ENCODE measurements at regions not wholly inside any gene's neighbourhood (a gene's known extent, or its start where the extent isn't known, plus 50 kb on each side); places are given as distances from the start of the nearest gene placed in this dataset.

GRCh38 chr4:31851946-31852345 lies 1131.8 kb downstream of the PCDH7 start:
- Histone ChIP-seq H3K27me3 (ENCODE audit: insufficient read depth, low read length) (no peaks in the 10 kb centered on the region), H3K9me3 (ENCODE audit: control insufficient read depth in 1 of 2, insufficient read depth in 1 of 2, low read depth in 1 of 2, low read length in 2 of 2) (no peaks in the 10 kb centered on the region), H3K36me3 (ENCODE audit: control insufficient read depth in 1 of 2, insufficient read depth in 2 of 2, low read length in 2 of 2) (no peaks in the 10 kb centered on the region), H3K27ac (ENCODE audit: low read depth, low read length) (no peak overlapping the region), H3K4me1 (ENCODE audit: control insufficient read depth in 1 of 2, insufficient read depth in 2 of 2, low read length in 2 of 2) (no peaks in the 10 kb centered on the region), H3K79me2 (ENCODE audit: insufficient read depth, low read length) (no peaks in the 10 kb centered on the region), H2AFZ (ENCODE audit: low read depth, low read length, poor library complexity, severe bottlenecking) (no peak overlapping the region), H3K9ac (ENCODE audit: low read length) (no peak overlapping the region), H3K9me2 (ENCODE audit: insufficient read depth) (no peaks in the 10 kb centered on the region), H3K4me3 (replicated peaks in 1 of 2; ENCODE audit: low read depth in 1 of 2, low read length in 2 of 2) (no peak overlapping the region), H3K4me2 (ENCODE audit: low read length) (no peak overlapping the region), H4K20me1 (ENCODE audit: insufficient read depth) (no peaks in the 10 kb centered on the region)
- BruUV-seq (replicated peaks), result no TSS peak
- ATAC-seq (no peak), DNase-seq (ENCODE audit: low read depth, low spot score) (no peak)
- intact Hi-C loops (cut with micrococcal nuclease), result no loop called here
- ChIA-PET RAD21 (ENCODE audit: low non-redundant PET in 1 of 2, low total read pairs in 2 of 2, uncharacterized antibody in 2 of 2, unreplicated experiment in 2 of 2) (no interaction called here), CTCF (no interaction called here), POLR2A (no interaction called here)
- TF ChIP-seq SRF (IDR thresholded peaks at IDR 0.05; ENCODE audit: low read depth), result no peak
- no peak for TF ChIP-seq TCF7L2 (IDR thresholded peaks at IDR 0.05; ENCODE audit: borderline replicate concordance, extremely low read depth, insufficient read depth, insufficient read length)
- TF ChIP-seq FOSL1 (IDR thresholded peaks at IDR 0.05; ENCODE audit: low read depth), result no peak
- TF ChIP-seq, protein P1, sequence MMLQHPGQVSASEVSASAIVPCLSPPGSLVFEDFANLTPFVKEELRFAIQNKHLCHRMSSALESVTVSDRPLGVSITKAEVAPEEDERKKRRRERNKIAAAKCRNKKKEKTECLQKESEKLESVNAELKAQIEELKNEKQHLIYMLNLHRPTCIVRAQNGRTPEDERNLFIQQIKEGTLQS (IDR thresholded peaks at IDR 0.05), result no peak
- TF ChIP-seq EGR1 (IDR thresholded peaks at IDR 0.05; ENCODE audit: low read depth), result no peak
- TF ChIP-seq ZBTB33 (IDR thresholded peaks at IDR 0.05; ENCODE audit: extremely low read depth, insufficient replicate concordance, low read length), result no peak
- TF ChIP-seq JUND (IDR thresholded peaks at IDR 0.05), result no peak
- TF ChIP-seq ELF1 (IDR thresholded peaks at IDR 0.05; ENCODE audit: borderline replicate concordance, low read depth), result no peak
- TF ChIP-seq CBX3 (IDR thresholded peaks at IDR 0.05; ENCODE audit: low read depth), result no peak
- no peak for TF ChIP-seq RAD21 (IDR thresholded peaks at IDR 0.05; ENCODE audit: low read depth)
- no peak for TF ChIP-seq CEBPB (IDR thresholded peaks at IDR 0.05; ENCODE audit: low read depth)
- TF ChIP-seq REST (IDR thresholded peaks at IDR 0.05; ENCODE audit: low read depth), result no peak
- TF ChIP-seq POLR2A (IDR thresholded peaks at IDR 0.05; ENCODE audit: borderline replicate concordance, extremely low read depth, insufficient read depth, insufficient read length), result no peak
- no peak for TF ChIP-seq SP1 (IDR thresholded peaks at IDR 0.05; ENCODE audit: low read depth)

Measured in HCT116 (cell line).